Chondrocyte (in vitro differentiated cells): ENCODE measurements at regions not wholly inside any gene's neighbourhood (a gene's known extent, or its start where the extent isn't known, plus 50 kb on each side); places are given as distances from the start of the nearest gene placed in this dataset.

Experiments used
- DNase-seq: peaks from one replicate; pipeline ENCODE4 v3.0.0; 2021; ENCODE audit warnings: mixed read lengths, low spot score
- H3K27ac Mint-ChIP-seq: one replicate; pipeline ENCODE4 v1.8.0; 2021; ENCODE audit warnings: mild to moderate bottlenecking, moderate library complexity, mixed read lengths; ENCODE audit not compliant: unreplicated experiment
- H3K27me3 Mint-ChIP-seq: 2 replicates; pipeline ENCODE4 v1.8.0; 2021; ENCODE audit warnings: low read depth, mixed read lengths
- H3K36me3 Mint-ChIP-seq: 2 replicates; pipeline ENCODE4 v1.8.0; 2021; ENCODE audit warnings: low read depth, mixed read lengths
- H3K4me1 Mint-ChIP-seq: 2 replicates; pipeline ENCODE4 v1.8.0; 2021; ENCODE audit warnings: low read depth, mild to moderate bottlenecking, mixed read lengths
- H3K4me3 Mint-ChIP-seq: one replicate; pipeline ENCODE4 v1.8.0; 2021; ENCODE audit warnings: mild to moderate bottlenecking, moderate library complexity, mixed read lengths; ENCODE audit not compliant: unreplicated experiment
- H3K9me3 Mint-ChIP-seq: 2 replicates; pipeline ENCODE4 v1.8.0; 2021; ENCODE audit warnings: low read depth, mixed read lengths
- CTCF ChIP-seq: fragments of 200-600 bp; sonication (generic); IDR thresholded peaks from 2 replicates; pipeline ENCODE4 v1.5.0; 2021; ENCODE audit warnings: antibody characterized with exemption, mild to moderate bottlenecking, moderate library complexity

- peak; percentile 84 for TF ChIP-seq CTCF
- H3K36me3 Mint-ChIP-seq, result no peaks in the 10 kb centered on the region
- no peaks in the 10 kb centered on the region for H3K4me1 Mint-ChIP-seq
- no peaks in the 10 kb centered on the region for H3K9me3 Mint-ChIP-seq
- H3K4me3 Mint-ChIP-seq, result no peak overlapping the region
- peaks cover 19% of the 10 kb centered on the region for H3K27me3 Mint-ChIP-seq
- DNase-seq, result no peak
- H3K27ac Mint-ChIP-seq, result no peak overlapping the region
These were observed 1034.1 kb upstream of the PRMT6 start for GRCh38 chr1:106022312-106022902.

DNA sequence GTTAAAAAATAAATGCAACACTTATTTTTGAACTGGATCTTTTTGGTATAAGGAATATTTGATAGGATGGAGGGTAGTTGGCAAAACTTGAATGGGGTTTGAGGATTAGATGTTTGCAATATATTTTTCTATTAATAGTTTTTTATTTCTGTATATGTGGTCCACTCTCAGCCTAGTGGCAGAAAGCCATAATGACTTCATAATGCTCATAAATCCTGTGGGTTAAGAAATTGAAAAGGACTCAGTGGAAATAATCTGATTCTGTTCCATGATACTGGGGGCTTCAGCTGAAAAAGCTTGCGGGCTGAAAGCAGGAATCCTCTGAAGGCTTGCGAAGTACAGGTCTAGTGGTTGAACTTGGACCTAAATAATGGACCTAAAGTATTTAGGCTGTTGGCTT lies 1028.6 kb upstream of the PRMT6 start:
- H3K4me1 Mint-ChIP-seq, result no peaks in the 10 kb centered on the region
- peaks cover 5% of the 10 kb centered on the region for H3K27me3 Mint-ChIP-seq
- no peaks in the 10 kb centered on the region for H3K36me3 Mint-ChIP-seq
- DNase-seq, result no peak
- H3K9me3 Mint-ChIP-seq, result no peaks in the 10 kb centered on the region
- no peak overlapping the region for H3K4me3 Mint-ChIP-seq
- peak; percentile 12 for TF ChIP-seq CTCF
- no peak overlapping the region for H3K27ac Mint-ChIP-seq

DNA sequence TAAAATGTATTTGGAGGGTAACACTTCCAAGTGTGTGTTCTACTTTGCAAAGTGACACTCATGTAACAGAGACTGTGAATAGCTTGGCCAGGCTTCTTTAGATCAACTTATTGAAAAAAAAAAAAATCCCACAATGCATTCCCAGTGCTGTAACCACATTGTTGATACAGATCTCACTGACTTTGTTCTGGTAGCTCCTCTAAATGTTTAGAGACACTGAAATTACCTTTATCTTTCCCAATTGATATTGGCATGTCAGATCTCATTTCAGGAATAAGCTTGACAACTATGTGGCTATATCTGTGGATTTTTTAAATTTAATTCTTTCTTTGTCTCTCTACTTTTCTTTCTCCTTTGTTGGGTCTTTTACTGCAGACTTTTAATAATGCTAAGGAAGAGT lies 1018.9 kb upstream of the PRMT6 start:
- Mint-ChIP-seq H3K36me3 (no peaks in the 10 kb centered on the region), H3K4me1 (no peaks in the 10 kb centered on the region), H3K4me3 (no peak overlapping the region), H3K27ac (no peak overlapping the region), H3K9me3 (peaks cover 20% of the 10 kb centered on the region), H3K27me3 (no peaks in the 10 kb centered on the region)
- TF ChIP-seq CTCF, result no peak
- DNase-seq, result no peak

DNA sequence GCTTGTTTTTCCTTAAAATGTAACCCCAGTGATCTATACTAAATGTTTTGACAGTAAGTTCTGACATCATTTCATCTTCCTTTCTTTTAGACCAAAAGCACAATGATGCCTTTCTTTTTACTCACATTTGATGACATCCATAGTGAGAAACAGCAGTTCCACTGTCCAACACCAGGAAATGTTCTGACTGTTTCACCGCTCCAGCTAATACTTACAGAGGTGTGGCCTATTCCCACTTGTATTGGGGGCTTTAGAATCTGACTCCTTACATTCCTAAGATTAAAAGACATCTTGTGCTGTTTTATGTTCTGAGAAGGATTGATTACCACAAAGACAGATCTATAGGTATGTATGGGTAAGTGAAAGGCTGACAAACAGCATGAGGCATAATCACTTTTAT lies 1018.2 kb upstream of the PRMT6 start:
- no peak for TF ChIP-seq CTCF
- Mint-ChIP-seq H3K27me3 (no peaks in the 10 kb centered on the region), H3K36me3 (no peaks in the 10 kb centered on the region), H3K27ac (no peak overlapping the region), H3K4me3 (no peak overlapping the region), H3K9me3 (peaks cover 23% of the 10 kb centered on the region), H3K4me1 (no peaks in the 10 kb centered on the region)
- no peak for DNase-seq

DNA sequence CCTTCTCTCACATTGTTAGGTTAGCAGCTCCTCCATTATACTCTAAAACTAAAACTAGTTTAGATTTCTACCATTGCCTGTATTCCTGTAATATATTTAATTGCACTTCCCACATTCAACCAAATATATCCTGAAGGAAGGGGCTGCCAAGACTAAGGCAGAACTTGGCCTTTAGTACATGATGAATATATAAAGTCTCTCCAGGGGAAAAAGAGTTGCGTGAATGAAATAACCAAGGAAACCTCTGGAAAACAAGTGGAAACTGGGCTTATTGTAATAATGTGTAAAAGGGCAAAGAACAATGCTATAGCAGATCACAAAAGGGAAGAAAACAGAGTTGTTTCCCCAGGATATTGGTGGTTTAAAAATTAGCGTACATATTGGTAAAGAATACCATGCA lies 1012.5 kb upstream of the PRMT6 start:
- peaks cover 14% of the 10 kb centered on the region for H3K9me3 Mint-ChIP-seq
- no peak overlapping the region for H3K4me3 Mint-ChIP-seq
- H3K27ac Mint-ChIP-seq, result no peak overlapping the region
- no peak for DNase-seq
- no peaks in the 10 kb centered on the region for H3K27me3 Mint-ChIP-seq
- H3K4me1 Mint-ChIP-seq, result no peaks in the 10 kb centered on the region
- no peak for TF ChIP-seq CTCF
- H3K36me3 Mint-ChIP-seq, result no peaks in the 10 kb centered on the region
